Caco-2 (cell line): ENCODE measurements at regions not wholly inside any gene's neighbourhood (a gene's known extent, or its start where the extent isn't known, plus 50 kb on each side); places are given as distances from the start of the nearest gene placed in this dataset.

ENCODE experiments used
- BruUV-seq: library from RNA; stranded (reverse); fragments of 400-500 nt; replicated peaks from 2 replicates; lab custom pipeline; 2021; lab: Mats Ljungman, UMichigan
- CTCF ChIA-PET: fragments of 300-600 bp; sonication (Branson Sonifier 250); formaldehyde crosslinking; loops from one replicate; lab custom pipeline; 2022; ENCODE audit warnings: antibody characterized with exemption; lab: Charles Lee
- POLR2A ChIA-PET: fragments of 300-600 bp; sonication (Branson Sonifier 250); formaldehyde crosslinking; loops from one replicate; lab custom pipeline; 2022; ENCODE audit warnings: antibody characterized with exemption; lab: Charles Lee
- DNase-seq, 2 experiments: peaks; one replicate each; pipeline versions ENCODE4 v3.0.0 to v3.0.0-alpha.2; 2020 to 2022
- H3K27me3 ChIP-seq: replicated peaks from 2 replicates; pipeline ENCODE4 v1.6.0; 2011; ENCODE audit warnings: low read length; ENCODE audit not compliant: control insufficient read depth, insufficient read depth
- H3K36me3 ChIP-seq: 2 replicates; pipeline ENCODE4 v1.5.1; 2011; ENCODE audit warnings: low read length; ENCODE audit not compliant: control insufficient read depth, insufficient read depth
- H3K4me1 ChIP-seq: fragments of 250-450 bp; sonication (Bioruptor Pico); 2 replicates; pipeline ENCODE4 v1.5.1; 2020; ENCODE audit warnings: mild to moderate bottlenecking
- H3K4me3 ChIP-seq: 2 replicates; pipeline ENCODE4 v1.5.1; 2011; ENCODE audit warnings: low read depth, mild to moderate bottlenecking, control low read depth, low read length
- H3K9me3 ChIP-seq: fragments of 250-450 bp; sonication (Bioruptor Pico); 2 replicates; pipeline ENCODE4 v1.5.1; 2020; ENCODE audit warnings: mild to moderate bottlenecking, moderate library complexity
- H3K27ac Mint-ChIP-seq: one replicate; pipeline ENCODE4 v1.8.0; 2022; ENCODE audit warnings: mixed read lengths; ENCODE audit not compliant: unreplicated experiment
- H3K27me3 Mint-ChIP-seq: one replicate; pipeline ENCODE4 v1.8.0; 2022; ENCODE audit warnings: mixed read lengths; ENCODE audit not compliant: insufficient read depth, unreplicated experiment
- H3K36me3 Mint-ChIP-seq: one replicate; pipeline ENCODE4 v1.8.0; 2022; ENCODE audit warnings: mild to moderate bottlenecking, mixed read lengths; ENCODE audit not compliant: insufficient read depth, unreplicated experiment
- H3K4me1 Mint-ChIP-seq: one replicate; pipeline ENCODE4 v1.8.0; 2022; ENCODE audit warnings: low read depth, mixed read lengths; ENCODE audit not compliant: unreplicated experiment
- H3K4me3 Mint-ChIP-seq: one replicate; pipeline ENCODE4 v1.8.0; 2022; ENCODE audit warnings: mild to moderate bottlenecking, moderate library complexity, mixed read lengths; ENCODE audit not compliant: unreplicated experiment
- H3K9me3 Mint-ChIP-seq: one replicate; pipeline ENCODE4 v1.8.0; 2022; ENCODE audit warnings: mixed read lengths; ENCODE audit not compliant: unreplicated experiment
- CTCF ChIP-seq, 2 experiments: fragments of 200-600 bp in 1 of 2; IDR thresholded peaks; 1 replicate in 1 of 2; 2 replicates in 1 of 2; pipeline versions ENCODE4 v1.5.1 to v1.8.0; 2011 to 2022; ENCODE audit warnings: antibody characterized with exemption in 1 of 2, control low read depth in 1 of 2, inconsistent platforms in 1 of 2, low read depth in 1 of 2, low read length in 1 of 2, mild to moderate bottlenecking in 1 of 2, moderate library complexity in 1 of 2; ENCODE audit not compliant: insufficient read depth in 1 of 2, severe bottlenecking in 1 of 2, unreplicated experiment in 1 of 2
- intact Hi-C: fragments of 100-400 bp; cut with micrococcal nuclease; formaldehyde crosslinking; loops from one replicate; pipeline ENCODE4 v1.10.0; 2022; ENCODE audit not compliant: unreplicated experiment

- Histone ChIP-seq H3K4me3 (no peak overlapping the region), H3K36me3 (no peaks in the 10 kb centered on the region), H3K9me3 (no peaks in the 10 kb centered on the region), H3K27me3 (no peaks in the 10 kb centered on the region), H3K4me1 (no peaks in the 10 kb centered on the region)
- no peak for TF ChIP-seq CTCF (IDR thresholded peaks at IDR 0.05; ENCODE audit: insufficient read depth in 1 of 2, low read depth in 1 of 2, low read length in 1 of 2, severe bottlenecking in 1 of 2, unreplicated experiment in 1 of 2)
- Mint-ChIP-seq H3K9me3 (no peaks in the 10 kb centered on the region), H3K27me3 (no peaks in the 10 kb centered on the region), H3K4me3 (no peak overlapping the region), H3K36me3 (no peaks in the 10 kb centered on the region), H3K27ac (no peak overlapping the region), H3K4me1 (no peaks in the 10 kb centered on the region)
- intact Hi-C loops, result no loop called here
- no peak for DNase-seq
- ChIA-PET POLR2A (no interaction called here), CTCF (no interaction called here)
- BruUV-seq, result no TSS peak
These were observed 209.4 kb upstream of the ZFP42 start for GRCh38 chr4:187786190-187786589.

GRCh38 chr4:187789078-187789477 lies 206.5 kb upstream of the ZFP42 start:
- H3K36me3 ChIP-seq, result no peaks in the 10 kb centered on the region
- intact Hi-C loops, result no loop called here
- no peaks in the 10 kb centered on the region for H3K27me3 ChIP-seq
- Mint-ChIP-seq H3K27me3 (no peaks in the 10 kb centered on the region), H3K9me3 (no peaks in the 10 kb centered on the region), H3K4me3 (no peak overlapping the region), H3K27ac (no peak overlapping the region), H3K4me1 (no peaks in the 10 kb centered on the region), H3K36me3 (no peaks in the 10 kb centered on the region)
- no TSS peak for BruUV-seq
- H3K9me3 ChIP-seq, result no peaks in the 10 kb centered on the region
- ChIA-PET POLR2A (no interaction called here), CTCF (no interaction called here)
- no peak for DNase-seq
- no peaks in the 10 kb centered on the region for H3K4me1 ChIP-seq
- no peak overlapping the region for H3K4me3 ChIP-seq
- no peak for TF ChIP-seq CTCF (IDR thresholded peaks at IDR 0.05; ENCODE audit: insufficient read depth in 1 of 2, low read depth in 1 of 2, low read length in 1 of 2, severe bottlenecking in 1 of 2, unreplicated experiment in 1 of 2)

- no peaks in the 10 kb centered on the region for H3K36me3 ChIP-seq
- H3K4me1 Mint-ChIP-seq, result no peaks in the 10 kb centered on the region
- no peak overlapping the region for H3K4me3 ChIP-seq
- H3K36me3 Mint-ChIP-seq, result no peaks in the 10 kb centered on the region
- no peak for DNase-seq
- H3K9me3 Mint-ChIP-seq, result peaks cover 8% of the 10 kb centered on the region
- ChIA-PET CTCF (no interaction called here), POLR2A (no interaction called here)
- no peaks in the 10 kb centered on the region for H3K4me1 ChIP-seq
- intact Hi-C loops, result no loop called here
- no peak overlapping the region for H3K4me3 Mint-ChIP-seq
- no peaks in the 10 kb centered on the region for H3K9me3 ChIP-seq
- H3K27me3 ChIP-seq, result no peaks in the 10 kb centered on the region
- no peak overlapping the region for H3K27ac Mint-ChIP-seq
- H3K27me3 Mint-ChIP-seq, result no peaks in the 10 kb centered on the region
- no peak for TF ChIP-seq CTCF (IDR thresholded peaks at IDR 0.05; ENCODE audit: insufficient read depth in 1 of 2, low read depth in 1 of 2, low read length in 1 of 2, severe bottlenecking in 1 of 2, unreplicated experiment in 1 of 2)
- BruUV-seq, result no TSS peak
These were observed 199.8 kb upstream of the ZFP42 start for GRCh38 chr4:187795737-187796136.
